Choroid plexus epithelial cell (primary cell): ENCODE measurements at regions not wholly inside any gene's neighbourhood (a gene's known extent, or its start where the extent isn't known, plus 50 kb on each side); places are given as distances from the start of the nearest gene placed in this dataset.
A peak's percentile ranks its signal among the peaks of the same experiment; 100 is the strongest.

Experiments
- DNase-seq: peaks from one replicate; pipeline ENCODE4 v3.0.0-alpha.2; 2010; ENCODE audit warnings: low read depth
- H3K4me3 ChIP-seq: 2 replicates; pipeline ENCODE4 v1.5.1; 2011; ENCODE audit warnings: low read depth, mild to moderate bottlenecking, control low read depth, low read length, moderate library complexity
- TF ChIP-seq, protein P1 (sequence below): conservative IDR thresholded peaks from 2 replicates; pipeline ENCODE4 v1.5.1; 2011; ENCODE audit warnings: low read depth, mild to moderate bottlenecking, control low read depth, inconsistent platforms, low read length, moderate library complexity

DNA sequence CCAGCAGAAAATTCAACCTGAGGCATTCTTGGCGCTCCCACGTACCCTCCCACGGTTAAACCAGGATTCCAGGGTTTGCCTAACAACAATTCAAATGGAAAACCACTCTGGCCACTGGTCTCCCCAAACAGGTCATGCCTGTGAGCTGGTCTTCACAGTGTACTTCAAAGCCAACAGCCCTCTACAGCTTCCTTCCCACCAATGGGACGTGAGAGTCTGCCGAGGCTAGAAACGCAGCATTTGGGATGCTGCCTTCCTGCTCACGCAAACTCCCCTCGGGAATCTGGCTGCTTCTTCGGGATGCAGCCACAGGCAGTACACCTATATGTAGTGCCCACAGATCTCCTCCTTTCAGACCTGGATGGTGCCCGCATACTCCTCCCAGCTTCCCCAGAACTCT lies 149.1 kb downstream of the KLHL28 start:
- no peak for DNase-seq
- TF ChIP-seq, protein P1, sequence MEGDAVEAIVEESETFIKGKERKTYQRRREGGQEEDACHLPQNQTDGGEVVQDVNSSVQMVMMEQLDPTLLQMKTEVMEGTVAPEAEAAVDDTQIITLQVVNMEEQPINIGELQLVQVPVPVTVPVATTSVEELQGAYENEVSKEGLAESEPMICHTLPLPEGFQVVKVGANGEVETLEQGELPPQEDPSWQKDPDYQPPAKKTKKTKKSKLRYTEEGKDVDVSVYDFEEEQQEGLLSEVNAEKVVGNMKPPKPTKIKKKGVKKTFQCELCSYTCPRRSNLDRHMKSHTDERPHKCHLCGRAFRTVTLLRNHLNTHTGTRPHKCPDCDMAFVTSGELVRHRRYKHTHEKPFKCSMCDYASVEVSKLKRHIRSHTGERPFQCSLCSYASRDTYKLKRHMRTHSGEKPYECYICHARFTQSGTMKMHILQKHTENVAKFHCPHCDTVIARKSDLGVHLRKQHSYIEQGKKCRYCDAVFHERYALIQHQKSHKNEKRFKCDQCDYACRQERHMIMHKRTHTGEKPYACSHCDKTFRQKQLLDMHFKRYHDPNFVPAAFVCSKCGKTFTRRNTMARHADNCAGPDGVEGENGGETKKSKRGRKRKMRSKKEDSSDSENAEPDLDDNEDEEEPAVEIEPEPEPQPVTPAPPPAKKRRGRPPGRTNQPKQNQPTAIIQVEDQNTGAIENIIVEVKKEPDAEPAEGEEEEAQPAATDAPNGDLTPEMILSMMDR, result no peak
- no peak overlapping the region for H3K4me3 ChIP-seq

DNA sequence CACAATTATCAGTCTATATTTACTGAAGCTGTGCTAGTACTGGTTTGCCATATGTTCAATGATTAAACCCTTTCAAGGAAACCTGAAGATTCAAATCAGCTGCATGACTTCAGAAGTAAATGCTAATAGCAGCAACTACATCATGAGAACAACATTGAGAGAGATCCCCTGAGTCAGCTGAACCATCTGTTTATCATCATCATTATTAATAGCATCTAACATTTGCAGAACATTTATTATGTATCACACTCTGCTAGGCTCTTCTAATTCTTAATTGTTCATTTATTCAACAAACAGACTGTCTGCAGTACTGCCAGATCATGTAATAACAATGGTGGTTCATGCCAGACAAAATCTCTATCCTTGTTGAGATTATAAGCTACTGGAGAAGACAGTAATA lies 157.4 kb downstream of the KLHL28 start:
- no peak for DNase-seq
- no peak overlapping the region for H3K4me3 ChIP-seq
- TF ChIP-seq, protein P1, result no peak

DNA sequence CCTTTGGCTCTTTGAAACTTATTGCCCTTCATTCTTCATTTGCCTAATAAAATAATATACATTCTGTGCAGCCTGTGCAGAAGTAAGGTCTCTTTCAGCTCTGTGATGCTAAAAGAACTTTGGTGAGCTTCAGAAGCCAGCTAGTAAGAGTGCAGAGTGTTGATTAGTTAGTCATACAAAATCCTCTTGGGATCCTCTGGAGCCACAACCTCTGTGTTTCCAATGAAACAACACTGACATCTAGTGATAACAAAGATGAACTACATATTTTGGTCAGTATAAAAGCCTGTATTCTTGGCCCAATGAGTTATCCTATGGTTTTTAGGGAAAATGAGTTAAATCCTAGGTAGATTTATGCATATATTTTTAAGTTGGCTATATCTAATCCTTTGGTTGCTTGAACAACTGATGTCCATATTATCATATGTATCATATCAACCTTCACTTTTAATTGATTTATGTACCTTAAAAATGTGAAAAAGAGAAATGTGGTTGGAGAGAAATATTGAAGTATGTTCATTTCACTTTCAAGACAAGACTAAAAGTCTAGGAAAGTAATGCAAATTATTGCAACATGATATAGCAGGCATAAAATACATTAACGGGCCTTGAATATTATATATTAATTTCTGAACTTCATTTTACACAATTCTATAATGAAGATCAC lies 158.4 kb downstream of the KLHL28 start:
- TF ChIP-seq, protein P1, result peak; percentile 60
- DNase-seq, result peak; percentile 77
- H3K4me3 ChIP-seq, result no peak overlapping the region

DNA sequence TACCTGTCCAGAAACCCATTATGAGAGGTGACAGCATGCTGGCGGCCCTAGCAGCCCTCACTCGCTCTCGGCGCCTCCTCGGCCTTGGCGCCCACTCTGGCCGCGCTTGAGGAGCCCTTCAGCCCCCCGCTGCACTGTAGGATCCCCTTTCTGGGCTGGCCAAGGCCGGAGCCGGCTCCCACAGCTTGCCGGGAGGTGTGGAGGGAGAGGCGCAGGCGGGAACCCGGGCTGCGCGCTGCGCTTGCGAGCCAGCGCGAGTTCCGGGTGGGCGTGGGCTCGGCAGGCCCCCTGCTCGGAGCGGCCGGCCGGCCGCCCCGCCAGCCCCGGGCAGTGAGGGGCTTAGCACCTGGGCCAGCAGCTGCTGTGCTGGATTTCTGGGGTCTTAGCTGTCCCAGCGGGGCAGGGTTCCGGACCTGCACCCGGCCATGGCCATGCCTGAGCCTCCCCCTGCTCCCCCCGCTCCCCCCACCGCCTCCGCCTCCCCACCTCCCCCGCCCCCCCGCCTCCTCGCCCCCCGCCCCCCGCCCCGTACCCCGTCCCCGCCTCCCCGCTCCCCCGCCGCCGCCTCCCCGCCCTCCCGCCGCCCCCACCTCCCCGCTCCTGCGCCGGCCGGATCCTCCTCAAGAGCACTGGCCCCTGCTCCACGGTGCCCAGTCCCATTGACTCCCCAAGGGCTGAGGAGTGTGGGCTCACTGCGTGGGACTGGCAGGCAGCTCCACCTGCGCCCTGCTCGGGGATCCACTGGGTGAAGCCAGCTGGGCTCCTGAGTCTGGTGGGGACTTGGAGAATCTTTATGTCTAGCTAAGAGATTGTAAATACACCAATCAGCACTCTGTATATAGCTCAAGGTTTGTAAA lies 163.1 kb downstream of the KLHL28 start:
- no peak overlapping the region for H3K4me3 ChIP-seq
- DNase-seq, result no peak
- TF ChIP-seq, protein P1, result no peak

DNA sequence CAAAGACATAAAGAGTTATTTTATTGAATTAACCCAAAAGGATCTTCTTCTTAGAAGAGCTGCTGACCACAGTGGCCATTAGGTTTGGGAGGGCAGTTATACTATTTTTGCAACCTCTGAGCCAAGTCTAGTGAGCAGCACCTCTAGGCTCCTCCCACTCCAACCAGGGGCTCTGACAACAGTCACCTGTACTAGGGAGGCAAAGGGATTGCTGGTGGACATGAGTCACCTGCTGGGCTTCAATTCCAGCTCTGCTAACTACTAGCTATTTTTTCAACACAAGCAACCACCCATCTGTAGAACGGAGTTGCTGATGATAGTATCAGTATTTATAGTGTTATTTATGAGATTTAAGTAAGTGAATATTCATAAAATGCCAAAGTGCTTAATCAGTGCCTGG lies 166.0 kb downstream of the KLHL28 start:
- TF ChIP-seq, protein P1, result no peak
- no peak for DNase-seq
- H3K4me3 ChIP-seq, result no peak overlapping the region

DNA sequence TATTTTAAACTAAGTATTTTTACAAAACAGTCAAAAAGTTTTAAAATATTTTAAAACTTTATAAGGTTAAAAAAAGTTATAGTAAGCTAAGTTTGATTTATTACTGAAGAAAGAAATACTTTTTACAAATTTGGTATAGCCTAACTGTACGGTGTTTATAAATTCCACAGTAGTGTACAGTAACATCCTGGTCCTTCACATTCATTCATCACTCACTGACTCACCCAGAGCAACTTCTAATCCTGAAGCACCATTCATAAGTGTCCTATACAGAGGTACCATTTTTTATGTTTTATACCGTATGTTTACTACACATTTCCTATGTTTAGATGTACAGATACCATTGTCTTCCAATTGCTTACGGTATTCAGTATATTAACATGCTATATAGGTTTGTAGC lies 170.0 kb downstream of the KLHL28 start:
- H3K4me3 ChIP-seq, result no peak overlapping the region
- DNase-seq, result no peak
- TF ChIP-seq, protein P1, result no peak
